ENCODE measurements at regions not wholly inside any gene's neighbourhood (a gene's known extent, or its start where the extent isn't known, plus 50 kb on each side); places are given as distances from the start of the nearest gene placed in this dataset.
"Not testable (repeated sequence)": the region's sequence is repeated elsewhere in the genome, so short reads cannot be mapped to it uniquely, and the experiment has no call there.

- POLR2A ChIA-PET: no interaction called here
- CTCF ChIA-PET: interaction anchor here (1.0 to 1.5 kb wide), 2 partner anchors 15 to 16 kb away, joined by 4 to 5 read pairs; no protein-coding TSS in a partner anchor
These were observed 87.4 kb downstream of the IGLL5 start for GRCh38 chr22:22974795-22975580.

- POLR2A ChIA-PET: no interaction called here
- CTCF ChIA-PET: interaction anchor here (1.0 kb wide), 1 partner anchor 17 kb away, joined by 4 read pairs; no protein-coding TSS in a partner anchor
These were observed 88.7 kb downstream of the IGLL5 start for GRCh38 chr22:22976033-22976922.

- ChIA-PET POLR2A (no interaction called here), CTCF (no interaction called here)
These were observed 90.0 kb downstream of the IGLL5 start for GRCh38 chr22:22977479-22978200.

- POLR2A ChIA-PET: no interaction called here
- CTCF ChIA-PET: no interaction called here
These were observed 91.0 kb downstream of the IGLL5 start for GRCh38 chr22:22978637-22979036.

GRCh38 chr22:22979121-22979724 lies 91.1 kb upstream of the GNAZ start:
- CTCF ChIA-PET: no interaction called here
- POLR2A ChIA-PET: no interaction called here

GRCh38 chr22:22979954-22980353 lies 90.4 kb upstream of the GNAZ start:
- ChIA-PET POLR2A (no interaction called here), CTCF (interaction anchor here (1.0 kb wide), 1 partner anchor 20 kb away, joined by 3 read pairs; no protein-coding TSS in a partner anchor)

- CTCF ChIA-PET: no interaction called here
- POLR2A ChIA-PET: no interaction called here
These were observed 88.4 kb upstream of the GNAZ start for GRCh38 chr22:22981670-22982571.

- CTCF ChIA-PET: no interaction called here
These were observed 87.7 kb upstream of the GNAZ start for GRCh38 chr22:22982616-22983015.

GRCh38 chr22:22983123-22983522 lies 87.2 kb upstream of the GNAZ start:
- ChIA-PET POLR2A (no interaction called here), CTCF (no interaction called here)

More at GRCh38 chr22:22982616-22983015, 87.7 kb upstream of the GNAZ start:
- POLR2A ChIA-PET: no interaction called here

- CTCF ChIA-PET: no interaction called here
- POLR2A ChIA-PET: no interaction called here
These were observed 86.5 kb upstream of the GNAZ start for GRCh38 chr22:22983816-22984215.

- ChIA-PET CTCF (no interaction called here), POLR2A (no interaction called here)
These were observed 85.4 kb upstream of the GNAZ start for GRCh38 chr22:22984967-22985366.

- POLR2A ChIA-PET: no interaction called here
- CTCF ChIA-PET: no interaction called here
These were observed 84.3 kb upstream of the GNAZ start for GRCh38 chr22:22986008-22986407.

GRCh38 chr22:22986640-22987039 lies 83.7 kb upstream of the GNAZ start:
- CTCF ChIA-PET: interaction anchor here (0.6 kb wide), 1 partner anchor 149 kb away, joined by 3 read pairs; no protein-coding TSS in a partner anchor
- POLR2A ChIA-PET: no interaction called here

- ChIA-PET CTCF (no interaction called here), POLR2A (no interaction called here)
These were observed 82.2 kb upstream of the GNAZ start for GRCh38 chr22:22988150-22988549.

GRCh38 chr22:22988785-22989184 lies 81.5 kb upstream of the GNAZ start:
- CTCF ChIA-PET: no interaction called here
- POLR2A ChIA-PET: no interaction called here

GRCh38 chr22:22989856-22990255 lies 80.5 kb upstream of the GNAZ start:
- CTCF ChIA-PET: no interaction called here
- POLR2A ChIA-PET: no interaction called here

GRCh38 chr22:22990711-22991505 lies 79.4 kb upstream of the GNAZ start:
- POLR2A ChIA-PET, CTCF ChIA-PET: not testable (repeated sequence)

GRCh38 chr22:22992474-22992873 lies 77.8 kb upstream of the GNAZ start:
- ChIA-PET CTCF (no interaction called here), POLR2A (no interaction called here)
